Renal pelvis (tissue), 1 donor: ENCODE measurements at regions not wholly inside any gene's neighbourhood (a gene's known extent, or its start where the extent isn't known, plus 50 kb on each side); places are given as distances from the start of the nearest gene placed in this dataset.
"Not testable (repeated sequence)": the region's sequence is repeated elsewhere in the genome, so short reads cannot be mapped to it uniquely, and the experiment has no call there.

Experiments used
- DNase-seq: peaks from one replicate; pipeline ENCODE4 v3.0.0-alpha.2; 2013

GRCh38 chr10:85333594-85333993, 1005.2 kb downstream of the CCSER2 start:
- no peak for DNase-seq

DNA sequence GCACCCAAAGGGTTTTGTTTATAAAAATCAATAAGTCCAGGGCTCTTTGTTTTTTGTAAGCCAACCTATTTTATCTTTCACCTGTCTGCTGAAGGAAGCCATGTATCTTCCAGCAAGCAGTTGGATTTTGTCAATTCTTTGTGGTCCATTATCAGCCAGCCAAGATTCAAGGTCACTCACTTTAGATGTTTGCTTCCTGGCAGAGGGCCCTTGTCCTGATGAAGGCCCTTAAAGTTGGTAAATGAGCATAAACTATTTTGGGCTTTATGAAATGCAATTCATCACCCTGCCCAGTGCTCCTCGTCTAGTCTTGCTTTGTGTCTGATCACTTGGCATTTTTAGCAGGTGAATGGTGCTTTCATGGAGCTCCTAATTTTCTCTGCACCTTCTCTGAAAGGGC, 1004.2 kb downstream of the GRID1 start:
- no peak for DNase-seq

DNA sequence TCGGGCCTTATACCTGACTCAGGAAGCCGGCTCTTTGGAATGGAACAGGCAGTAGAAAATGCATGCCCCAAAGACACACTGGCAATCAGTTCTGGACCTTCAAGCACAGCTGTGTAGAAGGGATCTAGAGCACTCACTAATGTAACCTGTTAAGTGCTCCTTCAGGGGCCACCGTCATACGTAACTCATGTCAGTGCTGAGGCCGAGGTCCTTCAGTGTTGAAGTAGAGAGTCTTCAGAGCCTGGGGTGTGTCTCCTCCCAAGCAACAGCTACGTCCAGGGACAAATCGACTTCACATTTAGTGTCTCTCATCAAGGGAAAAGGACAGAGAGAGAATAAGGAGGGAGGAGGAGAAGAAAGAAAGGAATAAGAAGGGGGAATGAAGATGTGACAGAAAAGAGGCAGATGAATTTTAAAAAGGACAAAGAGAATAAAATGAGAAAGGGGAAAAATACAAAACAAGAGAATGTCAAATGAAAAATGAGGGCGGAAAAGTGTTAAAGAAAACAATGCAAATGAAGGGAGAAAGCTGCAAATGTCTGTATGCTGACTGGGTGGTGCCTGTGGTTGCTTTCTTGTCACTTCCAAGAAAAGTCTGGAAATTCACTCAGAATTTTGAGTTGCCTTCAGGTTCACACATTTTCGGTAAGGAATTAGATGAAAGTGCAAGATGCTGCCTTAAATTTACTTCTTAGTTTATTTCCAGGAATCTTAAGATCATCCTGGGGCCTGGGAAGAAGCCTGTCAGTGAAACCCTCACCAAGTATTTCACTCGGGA, 989.4 kb downstream of the GRID1 start:
- no peak for DNase-seq

GRCh38 chr10:85379338-85379737, 987.3 kb downstream of the GRID1 start:
- DNase-seq = no peak

GRCh38 chr10:85400981-85401695, 965.5 kb downstream of the GRID1 start:
- DNase-seq = no peak

DNA sequence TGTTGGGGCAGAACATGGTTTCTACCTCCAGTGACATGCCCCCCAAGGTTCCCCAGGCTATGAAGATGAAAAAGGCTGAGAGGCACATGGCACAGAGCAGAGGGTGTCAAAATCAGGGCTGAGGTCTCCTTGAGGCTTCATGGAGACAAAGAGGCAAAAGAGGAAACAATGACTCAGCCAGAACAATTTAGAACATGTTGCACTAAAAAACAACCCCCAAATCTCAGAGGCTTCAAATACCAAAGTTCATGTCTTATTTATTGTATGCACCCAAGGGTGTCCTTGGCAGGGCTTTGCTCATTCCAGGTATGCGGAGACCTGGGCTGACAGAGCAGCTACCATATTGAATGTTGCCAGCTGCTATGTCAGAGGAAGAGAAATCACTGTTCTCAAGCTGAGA, 964.1 kb downstream of the GRID1 start:
- DNase-seq = no peak

- no peak for DNase-seq
Measured at GRCh38 chr10:85407088-85407487, 959.5 kb downstream of the GRID1 start.

- no peak for DNase-seq
Measured at GRCh38 chr10:85408388-85408787, 958.2 kb downstream of the GRID1 start.

GRCh38 chr10:85410586-85410985, 956.0 kb downstream of the GRID1 start:
- DNase-seq = not testable (repeated sequence)

- DNase-seq = no peak
Measured at GRCh38 chr10:85413570-85413969, 953.0 kb downstream of the GRID1 start.

DNA sequence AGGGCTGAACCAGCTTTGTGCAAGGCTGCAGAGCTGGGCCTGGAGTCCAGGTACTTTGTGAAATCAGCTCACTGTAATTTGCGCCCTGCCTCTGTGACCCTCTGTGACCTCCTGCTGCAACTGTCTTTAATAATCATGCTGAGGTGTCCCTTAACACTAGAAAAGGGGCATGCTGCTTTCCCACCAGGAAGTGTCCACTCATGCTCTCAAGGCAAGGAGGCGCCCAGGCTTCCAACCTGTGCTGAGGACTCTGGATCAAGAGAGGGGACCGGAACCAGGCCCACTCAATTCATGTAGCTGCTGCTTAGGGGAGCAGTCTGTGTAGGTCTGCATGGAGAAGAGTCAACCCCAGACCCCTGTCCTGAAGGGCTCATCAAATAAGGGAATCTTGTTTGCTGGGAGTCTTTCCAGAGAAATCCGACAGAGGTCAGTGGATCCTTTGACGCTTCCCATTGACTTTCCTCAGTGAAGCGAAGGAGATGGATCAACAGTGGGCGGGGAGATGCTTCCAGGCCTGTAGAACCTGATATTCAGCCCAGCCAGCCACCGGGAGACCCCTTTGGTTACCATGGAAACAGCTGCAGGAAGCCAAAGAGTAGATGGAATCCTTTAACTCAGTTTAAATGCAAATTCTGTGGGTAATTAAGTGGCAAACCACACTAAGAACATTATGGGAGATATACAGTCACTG, 945.9 kb downstream of the GRID1 start:
- DNase-seq = peak; percentile 8

GRCh38 chr10:85421421-85421820, 945.2 kb downstream of the GRID1 start:
- no peak for DNase-seq

DNA sequence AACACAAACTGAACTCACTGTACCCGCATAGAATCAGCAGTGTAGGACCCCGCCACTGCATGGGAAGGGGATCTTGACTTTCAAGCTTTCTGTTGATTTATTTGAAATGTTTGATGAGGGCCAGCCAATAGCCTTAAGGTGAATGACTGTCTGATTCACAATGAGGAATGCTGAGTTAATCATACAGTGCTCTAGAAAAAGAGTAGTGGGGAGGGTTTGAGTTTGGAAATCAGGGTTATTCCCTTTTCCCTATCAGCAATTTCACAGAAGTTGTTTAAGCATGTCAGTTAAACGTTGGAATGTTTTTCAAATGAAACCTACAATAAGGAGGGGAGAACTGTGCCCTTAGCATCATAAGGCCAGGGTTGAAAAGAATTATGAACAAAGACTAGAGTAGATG, 937.5 kb downstream of the GRID1 start:
- no peak for DNase-seq

DNA sequence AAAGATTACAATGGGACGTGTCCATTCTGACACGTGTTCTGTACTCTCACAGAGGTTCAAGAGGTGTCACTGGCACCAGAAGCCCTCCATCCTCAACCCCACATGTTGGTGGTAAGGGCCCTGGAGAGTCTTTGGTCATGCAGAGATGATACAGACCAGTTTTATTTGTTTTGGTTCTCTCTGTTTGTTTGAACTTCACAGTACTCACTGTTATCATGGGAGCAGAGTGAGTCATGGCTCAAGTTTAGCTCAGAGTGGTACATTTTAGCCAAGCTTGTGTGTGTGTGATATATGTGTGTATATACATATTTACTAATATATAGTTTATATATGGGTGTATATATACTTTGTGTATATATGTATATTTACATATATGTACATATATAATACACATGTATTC, 935.6 kb downstream of the GRID1 start:
- no peak for DNase-seq

GRCh38 chr10:85433248-85433647, 933.3 kb downstream of the GRID1 start:
- no peak for DNase-seq

DNA sequence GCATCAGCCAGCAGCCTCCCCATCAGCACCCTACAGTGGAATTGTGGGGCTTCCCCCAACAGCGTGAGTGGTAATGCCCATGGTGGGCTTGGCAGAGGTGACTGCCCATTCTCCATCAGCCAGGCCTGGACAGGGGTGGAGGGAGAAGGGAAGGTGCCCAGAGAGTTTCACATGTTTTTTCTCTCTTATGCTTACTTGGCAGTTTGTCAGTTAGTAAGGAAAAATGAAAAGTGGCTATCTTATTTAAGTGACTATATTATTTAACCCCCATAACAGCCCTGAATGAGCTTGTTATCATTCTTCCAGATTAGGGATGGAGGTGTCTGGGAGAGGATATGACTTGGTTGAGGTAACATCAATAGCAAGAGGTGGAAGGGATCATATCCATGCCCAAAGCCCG, 921.7 kb downstream of the GRID1 start:
- no peak for DNase-seq

GRCh38 chr10:85445702-85446101, 920.9 kb downstream of the GRID1 start:
- no peak for DNase-seq

GRCh38 chr10:85446827-85447226, 919.8 kb downstream of the GRID1 start:
- no peak for DNase-seq

DNA sequence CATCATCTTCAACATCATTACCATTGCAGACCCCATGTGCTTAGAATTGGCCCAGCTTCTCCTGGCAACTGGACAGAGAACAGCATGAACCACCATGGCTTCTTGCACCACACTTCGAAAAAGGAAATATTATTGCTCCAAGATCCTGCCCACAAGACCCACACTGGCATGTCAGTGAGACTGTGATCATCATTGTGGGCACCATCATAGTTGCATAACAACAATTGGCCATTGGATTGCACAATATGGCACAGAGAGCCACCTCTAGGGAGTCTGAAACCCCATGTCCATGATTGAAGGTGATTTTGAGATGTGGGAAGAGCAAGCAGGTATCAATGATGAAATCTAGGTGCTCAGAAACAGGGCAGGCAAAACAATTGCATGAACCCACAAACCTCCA, 918.9 kb downstream of the GRID1 start:
- DNase-seq = no peak

- no peak for DNase-seq
Measured at GRCh38 chr10:85448716-85449115, 917.9 kb downstream of the GRID1 start.

DNA sequence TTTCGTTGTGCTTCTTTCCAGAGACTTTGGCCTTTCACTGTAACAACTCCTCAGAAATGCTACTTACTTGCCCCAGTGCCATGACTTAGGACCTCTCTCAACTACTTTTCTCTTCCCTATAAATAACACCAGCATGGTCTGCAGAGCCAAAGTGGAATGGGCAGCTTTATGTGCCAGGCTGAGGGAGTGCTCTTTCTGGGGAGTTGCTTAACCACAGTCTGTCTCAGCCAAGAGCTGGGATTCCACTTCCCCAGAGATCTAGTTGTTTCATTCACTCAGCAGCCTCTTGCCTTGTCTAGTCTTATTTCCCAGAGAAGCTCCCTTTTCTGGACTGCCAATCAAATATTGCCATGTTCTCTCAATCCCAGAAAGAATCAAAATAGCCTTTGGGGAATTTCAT, 912.2 kb downstream of the GRID1 start:
- DNase-seq = no peak

GRCh38 chr10:85457191-85457590, 909.4 kb downstream of the GRID1 start:
- DNase-seq = no peak

DNA sequence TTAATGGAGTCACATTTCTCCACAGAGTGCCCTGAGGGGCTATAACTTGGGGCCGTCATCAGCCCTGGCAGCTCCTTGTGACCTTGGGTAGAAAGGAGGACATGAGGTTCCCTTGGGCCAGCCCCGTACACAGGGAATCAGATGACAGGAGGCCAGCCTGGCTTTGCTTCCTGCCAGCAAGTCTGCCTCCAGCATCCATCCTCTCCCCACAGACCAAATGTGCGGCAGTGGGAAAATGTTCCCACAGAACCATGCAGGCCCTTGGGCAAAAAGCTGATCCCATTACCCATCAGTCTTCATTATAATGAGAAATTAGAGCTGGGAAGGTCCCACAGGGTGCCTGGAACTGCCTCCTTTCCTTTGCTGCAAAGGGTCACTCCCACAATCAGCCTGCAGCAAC, 908.3 kb downstream of the GRID1 start:
- DNase-seq = no peak
